GM12874 (cell line): ENCODE measurements at regions not wholly inside any gene's neighbourhood (a gene's known extent, or its start where the extent isn't known, plus 50 kb on each side); places are given as distances from the start of the nearest gene placed in this dataset.

ENCODE experiments used
- CTCF ChIP-seq: IDR thresholded peaks from 2 replicates; pipeline ENCODE4 v1.5.1; 2011; ENCODE audit warnings: low read depth, mild to moderate bottlenecking, control low read depth, low read length, moderate library complexity; ENCODE audit not compliant: insufficient read depth

DNA sequence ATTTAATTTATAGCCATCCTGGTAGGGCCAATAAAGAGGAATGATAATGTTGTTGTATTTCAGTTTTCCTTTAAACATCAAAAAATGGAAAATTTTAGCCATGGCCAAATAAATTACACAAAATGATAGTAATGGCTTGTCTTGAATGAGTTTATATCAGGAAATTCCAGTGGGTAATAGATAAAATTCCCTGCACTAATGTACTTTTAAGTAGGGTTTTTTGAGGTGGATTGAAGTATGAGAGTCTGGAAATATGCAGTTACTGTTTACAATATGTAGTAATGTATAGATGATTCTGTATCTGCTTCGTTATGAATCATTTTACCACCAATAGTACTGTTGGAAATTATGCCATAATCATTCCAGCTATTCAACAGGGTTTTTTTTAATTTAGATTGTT lies 219.4 kb upstream of the ROBO2 start:
- no peak for TF ChIP-seq CTCF

- no peak for TF ChIP-seq CTCF
Observed at GRCh38 chr3:76824658-76825240, 215.2 kb upstream of the ROBO2 start.

DNA sequence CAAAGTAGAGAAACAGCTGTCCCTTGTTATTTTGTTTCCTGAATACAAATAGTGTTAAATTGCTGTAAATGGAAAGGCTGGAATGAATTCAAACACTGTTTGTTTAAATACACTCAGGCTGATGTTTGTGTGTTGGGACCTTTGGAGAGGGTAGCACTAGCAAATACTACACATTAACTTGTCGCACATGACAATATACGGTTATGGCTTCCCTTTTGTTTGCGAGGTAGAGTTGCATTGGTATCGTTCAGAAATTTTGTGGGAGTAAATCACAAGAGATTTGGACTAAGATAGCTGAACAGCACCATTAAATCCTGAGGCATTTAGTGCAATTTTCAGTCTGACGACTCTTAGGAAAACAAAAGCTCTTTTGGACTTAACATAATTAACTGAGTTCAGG lies 213.0 kb upstream of the ROBO2 start:
- TF ChIP-seq CTCF, result no peak

DNA sequence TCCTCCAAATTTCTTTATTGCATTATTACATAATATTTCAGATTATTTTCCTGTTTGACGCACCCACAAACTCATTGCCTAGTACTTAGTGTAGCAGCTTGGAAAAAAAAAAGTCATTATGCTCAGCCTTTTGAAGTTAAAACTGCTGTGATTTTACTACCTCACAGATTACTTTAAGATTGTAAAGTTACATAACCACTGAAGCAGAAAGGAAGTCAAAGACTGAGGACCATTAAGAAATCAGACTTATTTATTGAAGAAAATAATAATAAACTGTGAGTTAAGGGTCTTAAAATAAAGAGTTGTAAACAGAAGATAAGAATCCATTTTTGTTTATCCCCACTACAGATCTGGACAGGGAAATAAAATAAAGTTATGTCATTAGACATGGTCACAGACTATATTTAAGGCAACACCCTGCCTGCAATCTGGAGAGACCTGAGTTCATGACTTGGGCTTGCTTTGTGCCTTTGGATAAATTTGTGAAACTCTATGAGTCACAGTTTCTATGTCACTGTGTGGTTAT lies 212.1 kb upstream of the ROBO2 start:
- no peak for TF ChIP-seq CTCF

GRCh38 chr3:76834657-76835056 lies 205.2 kb upstream of the ROBO2 start:
- no peak for TF ChIP-seq CTCF

DNA sequence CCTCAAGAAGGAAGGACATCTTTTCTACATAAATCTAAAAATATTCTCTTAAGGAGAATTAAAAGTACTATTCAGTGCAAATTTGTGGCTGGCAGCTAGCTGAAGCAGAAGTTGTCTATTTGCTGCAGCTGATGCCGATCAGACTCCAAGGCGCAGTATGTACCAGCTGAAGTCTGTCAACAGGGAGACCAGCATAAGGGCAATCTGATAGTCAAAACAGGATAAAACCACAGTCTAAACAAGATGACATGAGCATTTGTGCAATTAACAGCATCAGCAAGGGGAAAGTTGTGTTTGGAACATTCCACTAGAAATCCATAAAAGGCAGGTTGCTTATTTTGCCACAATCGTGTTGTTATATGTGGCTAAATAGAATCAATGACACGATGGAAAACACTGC lies 198.2 kb upstream of the ROBO2 start:
- TF ChIP-seq CTCF, result no peak

DNA sequence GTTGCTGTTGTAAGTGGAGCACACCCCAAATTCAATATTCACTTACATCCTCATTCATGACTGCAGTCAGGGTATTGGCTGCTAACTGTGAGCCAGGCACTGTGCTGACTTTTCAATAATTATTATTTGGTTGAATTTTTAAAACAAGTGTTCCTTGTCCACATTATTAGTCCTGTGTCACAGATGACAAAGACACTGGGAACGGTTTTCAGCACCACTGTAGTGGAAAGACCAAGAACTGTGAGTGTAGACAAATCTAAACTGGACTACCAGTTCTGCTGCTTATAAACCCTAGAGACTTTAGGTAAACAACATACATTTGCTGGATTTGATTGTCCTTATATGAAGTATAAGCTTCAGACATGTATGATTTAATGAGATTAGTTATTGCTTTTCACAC lies 197.7 kb upstream of the ROBO2 start:
- TF ChIP-seq CTCF, result no peak

GRCh38 chr3:76855451-76855850 lies 184.4 kb upstream of the ROBO2 start:
- no peak for TF ChIP-seq CTCF
